ENCODE measurements at regions not wholly inside any gene's neighbourhood (a gene's known extent, or its start where the extent isn't known, plus 50 kb on each side); places are given as distances from the start of the nearest gene placed in this dataset.

DNA sequence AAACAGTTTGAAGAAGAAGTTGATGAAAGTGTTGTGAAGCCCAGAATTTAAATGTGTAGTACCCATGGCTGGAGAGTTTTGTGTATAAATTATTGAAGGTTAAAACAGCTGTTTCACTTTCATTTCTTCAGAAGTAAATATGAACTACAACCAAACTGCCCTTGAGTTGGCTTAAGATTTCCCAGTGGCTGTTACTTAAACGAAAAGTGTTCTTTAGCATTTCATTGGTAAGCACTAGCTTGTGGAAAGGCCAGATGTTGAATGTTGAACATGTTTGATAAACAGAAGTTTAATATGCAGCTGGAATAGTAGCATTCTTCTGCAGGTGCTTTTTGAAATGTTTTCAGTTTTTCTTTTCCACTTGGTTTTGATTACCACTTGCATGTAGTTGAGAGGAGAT is 83.2 kb upstream of the TNRC6B start:
- TF ChIP-seq CTCF (IDR thresholded peaks at IDR 0.05) (no peak), POLR2A (IDR thresholded peaks at IDR 0.05) (no peak), POLR2AphosphoS5 (IDR thresholded peaks at IDR 0.05) (no peak)

Data from prostate gland (tissue), 2 donors.